GM18508 (cell line): ENCODE measurements at regions not wholly inside any gene's neighbourhood (a gene's known extent, or its start where the extent isn't known, plus 50 kb on each side); places are given as distances from the start of the nearest gene placed in this dataset.

ENCODE experiments used
- ATAC-seq: cut with Tn5 transposase; IDR thresholded peaks from one replicate; pipeline ENCODE4 v1.9.1; 2021; ENCODE audit warnings: moderate number of reproducible peaks; ENCODE audit not compliant: insufficient read depth, unreplicated experiment

DNA sequence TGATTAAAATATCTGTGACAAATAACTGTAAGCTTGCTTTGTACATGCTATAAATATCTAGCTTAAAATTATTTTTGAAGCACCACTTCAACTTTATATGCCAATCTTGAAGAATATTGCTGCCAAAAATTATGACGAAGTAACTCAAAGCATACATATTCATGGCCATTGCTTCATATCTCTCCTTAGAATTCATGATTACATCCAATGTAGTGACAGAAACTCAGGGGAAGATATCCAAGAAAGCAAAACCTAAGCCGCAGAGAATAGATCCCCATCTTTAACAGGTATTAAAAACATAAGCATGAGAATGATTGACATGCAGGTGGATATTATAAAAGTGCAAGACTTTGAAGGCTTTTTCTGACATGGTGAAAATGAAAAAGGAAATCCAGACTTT, 100.8 kb upstream of the PLPPR1 start:
- ATAC-seq, result no peak

DNA sequence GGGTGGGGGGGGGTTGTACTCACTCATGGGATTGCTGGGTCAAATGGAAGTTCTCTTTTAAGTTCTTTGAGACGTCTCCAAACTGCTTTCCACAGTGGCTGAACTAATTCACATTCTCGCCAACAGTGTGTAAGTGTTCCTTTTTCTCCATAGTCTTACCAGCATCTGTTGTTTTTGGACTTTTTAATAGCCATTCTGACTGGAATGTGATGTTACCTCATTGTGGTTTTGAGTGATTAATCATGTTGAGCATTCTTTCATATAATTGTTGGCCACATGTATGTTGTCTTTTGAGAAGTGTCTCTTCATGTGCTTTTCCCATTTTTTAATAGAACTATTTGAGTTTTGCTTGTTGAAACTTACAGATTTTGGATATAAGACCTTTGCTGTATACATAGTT, 94.9 kb upstream of the PLPPR1 start:
- no peak for ATAC-seq

DNA sequence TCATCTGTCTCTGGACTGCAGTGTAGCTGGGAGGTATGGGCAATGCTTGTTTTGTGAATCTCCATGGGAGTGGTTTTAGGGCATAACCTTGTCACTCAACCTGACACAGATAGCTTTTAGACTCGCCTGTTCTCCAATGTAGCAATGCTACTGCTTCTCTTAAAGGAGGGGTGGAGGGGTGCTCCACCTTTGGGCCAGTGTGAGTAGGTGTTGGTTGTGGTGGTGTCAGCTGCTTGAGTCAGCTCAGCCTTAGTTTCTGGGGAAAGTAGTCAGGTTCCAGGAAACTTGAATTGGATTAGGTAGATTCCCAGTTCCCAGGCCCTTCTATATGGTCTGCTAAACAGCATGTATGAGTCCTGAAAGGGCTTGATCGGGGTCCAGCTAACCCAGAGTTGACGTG, 91.1 kb upstream of the PLPPR1 start:
- no peak for ATAC-seq

DNA sequence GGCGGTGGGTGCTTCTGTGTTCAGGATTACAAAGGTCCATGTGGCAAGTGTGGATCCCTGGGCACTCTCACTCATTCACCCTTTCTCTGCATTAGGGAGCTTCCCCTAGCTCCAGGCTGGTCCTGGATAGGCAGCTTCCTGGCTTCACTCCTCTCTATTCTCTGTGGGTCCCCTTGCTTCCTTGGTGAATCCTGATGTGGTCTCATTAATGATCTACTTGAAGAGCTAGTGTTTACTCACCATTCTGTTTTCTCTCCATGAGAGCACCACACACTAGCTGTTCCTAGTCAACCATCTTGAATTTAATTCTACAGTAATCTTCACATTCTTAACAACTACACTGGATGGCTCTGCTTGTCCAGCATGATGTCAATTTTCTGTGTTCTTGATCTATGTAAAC, 90.0 kb upstream of the PLPPR1 start:
- ATAC-seq, result no peak

DNA sequence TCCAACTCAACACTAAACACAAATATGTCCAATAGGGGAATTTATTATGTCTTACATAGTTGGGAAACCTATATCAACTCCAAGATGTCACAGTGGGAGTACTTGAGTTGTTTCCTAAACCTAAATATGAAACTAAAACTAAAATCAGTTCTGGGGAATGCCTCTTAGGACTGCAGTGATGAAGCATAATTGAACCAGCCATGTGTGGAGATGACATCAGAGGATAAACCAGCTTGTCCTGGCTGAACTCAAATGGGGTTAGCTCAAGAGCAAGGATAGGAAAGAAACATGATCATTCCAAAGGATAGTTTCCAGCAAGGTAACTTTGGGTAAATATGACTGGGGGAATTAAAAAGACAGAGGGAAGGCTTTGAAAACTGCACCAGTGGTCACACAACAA, 88.9 kb upstream of the PLPPR1 start:
- no peak for ATAC-seq

DNA sequence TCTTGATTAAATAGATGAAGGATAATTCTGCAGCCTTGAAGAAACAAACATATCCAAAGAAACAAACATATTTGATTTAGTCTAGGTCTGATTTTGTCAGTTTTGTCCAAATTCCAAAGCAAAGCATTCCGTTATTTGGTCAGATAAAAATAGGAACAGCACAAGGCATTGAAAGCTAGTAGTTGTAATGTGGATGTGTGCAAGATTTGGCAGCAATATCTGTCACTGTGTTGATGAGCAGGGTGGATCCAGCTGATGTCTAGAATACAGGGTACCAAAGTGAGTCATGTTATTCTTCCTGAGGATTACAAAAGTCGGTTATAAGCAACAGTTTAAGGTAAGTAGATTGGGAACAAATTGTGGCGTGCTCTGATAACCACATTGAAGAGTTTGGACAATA, 69.3 kb upstream of the PLPPR1 start:
- no peak for ATAC-seq
